ENCODE measurements at regions not wholly inside any gene's neighbourhood (a gene's known extent, or its start where the extent isn't known, plus 50 kb on each side); places are given as distances from the start of the nearest gene placed in this dataset.

DNA sequence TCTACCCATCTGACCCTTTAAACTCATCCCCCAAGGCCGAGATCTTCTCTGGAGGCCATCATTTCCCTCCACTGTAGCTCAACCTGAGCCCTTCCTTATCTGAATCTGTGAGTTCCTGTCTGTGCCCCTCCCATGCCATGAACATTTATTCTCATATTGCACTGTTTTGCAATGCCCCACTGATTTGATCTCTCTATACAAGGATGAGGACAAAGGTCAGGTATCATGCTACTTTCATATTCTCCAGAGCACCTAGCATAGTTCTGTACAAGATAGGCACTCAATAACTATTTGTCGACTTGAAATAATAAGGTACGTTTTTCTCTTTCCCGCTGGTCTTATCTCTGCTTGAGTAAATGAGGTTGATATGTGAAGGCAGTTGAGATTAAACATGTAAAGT, 135.5 kb downstream of the KLF5 start:
- TF ChIP-seq, protein P1, sequence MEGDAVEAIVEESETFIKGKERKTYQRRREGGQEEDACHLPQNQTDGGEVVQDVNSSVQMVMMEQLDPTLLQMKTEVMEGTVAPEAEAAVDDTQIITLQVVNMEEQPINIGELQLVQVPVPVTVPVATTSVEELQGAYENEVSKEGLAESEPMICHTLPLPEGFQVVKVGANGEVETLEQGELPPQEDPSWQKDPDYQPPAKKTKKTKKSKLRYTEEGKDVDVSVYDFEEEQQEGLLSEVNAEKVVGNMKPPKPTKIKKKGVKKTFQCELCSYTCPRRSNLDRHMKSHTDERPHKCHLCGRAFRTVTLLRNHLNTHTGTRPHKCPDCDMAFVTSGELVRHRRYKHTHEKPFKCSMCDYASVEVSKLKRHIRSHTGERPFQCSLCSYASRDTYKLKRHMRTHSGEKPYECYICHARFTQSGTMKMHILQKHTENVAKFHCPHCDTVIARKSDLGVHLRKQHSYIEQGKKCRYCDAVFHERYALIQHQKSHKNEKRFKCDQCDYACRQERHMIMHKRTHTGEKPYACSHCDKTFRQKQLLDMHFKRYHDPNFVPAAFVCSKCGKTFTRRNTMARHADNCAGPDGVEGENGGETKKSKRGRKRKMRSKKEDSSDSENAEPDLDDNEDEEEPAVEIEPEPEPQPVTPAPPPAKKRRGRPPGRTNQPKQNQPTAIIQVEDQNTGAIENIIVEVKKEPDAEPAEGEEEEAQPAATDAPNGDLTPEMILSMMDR (IDR thresholded peaks at IDR 0.05; ENCODE audit: borderline replicate concordance, control extremely low read depth, extremely low read depth, insufficient read depth, missing control alignments): no peak
- in situ Hi-C loops (cut with MboI; ENCODE audit: low sequenced_read_pairs, unreplicated experiment): no loop called here
- DNase-seq (ENCODE audit: low spot score): no peak

DNA sequence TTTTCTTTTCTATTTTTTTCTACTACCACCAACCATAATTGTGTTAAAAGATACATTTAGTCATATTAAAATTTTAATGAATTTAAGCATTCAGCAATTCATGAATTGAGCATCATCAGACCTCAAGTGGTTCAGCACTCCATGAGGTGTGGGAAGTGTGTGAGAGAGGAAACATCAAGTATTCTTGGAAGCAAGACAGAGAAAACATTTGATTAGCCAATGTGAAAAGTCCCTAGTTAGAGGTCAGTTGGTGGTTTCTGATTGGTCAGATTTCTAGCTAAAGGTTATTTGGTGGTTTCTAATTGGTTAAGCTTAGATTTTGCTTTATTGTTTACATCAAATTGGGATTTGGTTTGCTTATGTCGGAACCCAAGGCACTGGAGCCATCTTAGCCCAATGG, 134.7 kb downstream of the KLF5 start:
- TF ChIP-seq, protein P1 (IDR thresholded peaks at IDR 0.05; ENCODE audit: borderline replicate concordance, control extremely low read depth, extremely low read depth, insufficient read depth, missing control alignments): no peak
- no peak for DNase-seq (ENCODE audit: low spot score)
- in situ Hi-C loops (cut with MboI; ENCODE audit: low sequenced_read_pairs, unreplicated experiment): no loop called here

DNA sequence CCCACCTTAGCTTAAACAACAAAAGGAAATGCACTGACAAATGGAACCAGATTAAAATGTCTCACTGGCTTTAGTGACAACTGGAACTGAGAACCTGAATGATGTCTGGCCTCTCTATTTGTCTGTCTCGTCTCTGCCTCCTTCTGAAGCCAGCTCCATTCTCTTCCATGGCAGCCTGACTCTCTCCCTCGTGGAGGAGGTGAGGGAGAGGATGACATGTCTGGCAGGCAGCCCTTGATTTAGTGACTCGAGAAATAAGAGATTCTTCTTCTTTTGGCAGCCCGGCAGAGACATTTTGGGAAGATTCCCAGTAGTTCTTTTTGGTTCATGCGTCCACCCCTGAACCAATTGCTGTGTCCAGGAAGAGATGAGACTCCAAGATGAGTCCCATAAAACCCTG, 131.7 kb downstream of the KLF5 start:
- TF ChIP-seq, protein P1 (IDR thresholded peaks at IDR 0.05; ENCODE audit: borderline replicate concordance, control extremely low read depth, extremely low read depth, insufficient read depth, missing control alignments): no peak
- no peak for DNase-seq (ENCODE audit: low spot score)
- in situ Hi-C loops (cut with MboI; ENCODE audit: low sequenced_read_pairs, unreplicated experiment): no loop called here

DNA sequence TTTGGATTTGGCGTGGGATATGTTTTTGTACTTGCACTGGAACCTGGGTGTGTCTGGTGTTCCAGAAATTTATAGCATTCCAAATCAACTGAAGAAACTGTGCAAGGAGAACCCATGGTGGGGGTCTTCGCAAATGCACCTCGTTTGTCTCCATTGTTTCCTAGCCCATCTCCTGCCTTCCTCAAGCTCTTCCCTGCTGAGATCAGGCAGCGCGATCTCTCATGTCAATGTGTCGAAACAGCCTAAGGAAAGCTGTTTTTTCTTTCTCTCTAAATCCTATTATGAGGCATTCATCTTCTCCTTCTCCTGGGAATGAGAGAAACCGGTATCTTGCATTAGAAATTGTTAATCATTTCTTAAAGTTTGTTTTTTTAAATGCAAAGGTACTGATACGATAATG, 131.0 kb downstream of the KLF5 start:
- TF ChIP-seq, protein P1 (IDR thresholded peaks at IDR 0.05; ENCODE audit: borderline replicate concordance, control extremely low read depth, extremely low read depth, insufficient read depth, missing control alignments): no peak
- in situ Hi-C loops (cut with MboI; ENCODE audit: low sequenced_read_pairs, unreplicated experiment): no loop called here
- no peak for DNase-seq (ENCODE audit: low spot score)

DNA sequence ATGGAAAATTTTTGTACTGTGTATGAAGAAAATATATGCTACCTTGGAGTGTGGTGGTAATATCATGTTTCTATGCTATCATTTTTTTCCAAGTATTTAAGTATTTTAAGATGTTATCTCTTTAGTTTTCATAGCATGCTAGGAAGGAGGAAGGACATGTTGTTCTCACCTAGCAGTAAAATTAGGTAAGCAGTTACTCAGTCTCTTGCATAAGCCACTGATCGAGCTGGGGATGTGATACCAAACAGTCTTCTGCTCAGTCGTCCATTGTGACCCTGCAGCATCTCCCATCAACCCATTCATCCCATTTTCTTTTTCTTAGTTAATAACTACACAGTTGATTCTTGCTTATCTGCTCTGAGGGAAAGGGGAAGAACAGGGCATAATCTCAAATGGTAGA, 130.6 kb downstream of the KLF5 start:
- TF ChIP-seq, protein P1 (IDR thresholded peaks at IDR 0.05; ENCODE audit: borderline replicate concordance, control extremely low read depth, extremely low read depth, insufficient read depth, missing control alignments): no peak
- in situ Hi-C loops (cut with MboI; ENCODE audit: low sequenced_read_pairs, unreplicated experiment): no loop called here
- DNase-seq (ENCODE audit: low spot score): no peak

DNA sequence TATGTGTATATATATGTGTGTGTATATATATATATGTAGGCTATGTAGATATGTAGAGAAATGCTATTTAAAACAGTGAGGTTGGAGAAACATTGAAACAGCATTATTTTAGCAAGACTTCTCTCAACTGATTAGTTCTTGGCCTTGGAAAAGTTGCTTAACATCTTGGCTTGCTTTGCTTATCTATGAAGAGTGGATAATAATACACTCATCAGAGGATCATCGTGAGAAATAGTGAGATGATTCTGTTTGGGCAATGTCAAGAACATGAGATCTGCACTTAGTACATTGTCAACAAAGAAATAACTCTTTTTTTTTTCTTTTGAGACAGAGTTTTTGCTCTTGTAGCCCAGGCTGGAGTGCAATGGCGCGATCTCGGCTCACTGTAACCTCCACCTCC, 128.3 kb downstream of the KLF5 start:
- no peak for DNase-seq (ENCODE audit: low spot score)
- TF ChIP-seq, protein P1 (IDR thresholded peaks at IDR 0.05; ENCODE audit: borderline replicate concordance, control extremely low read depth, extremely low read depth, insufficient read depth, missing control alignments): no peak
- in situ Hi-C loops (cut with MboI; ENCODE audit: low sequenced_read_pairs, unreplicated experiment): no loop called here
